NOMO-1 treated with dmso at 0.1 percent for 144 hours (cell line): ENCODE measurements at regions not wholly inside any gene's neighbourhood (a gene's known extent, or its start where the extent isn't known, plus 50 kb on each side); places are given as distances from the start of the nearest gene placed in this dataset.
"Not testable (repeated sequence)": the region's sequence is repeated elsewhere in the genome, so short reads cannot be mapped to it uniquely, and the experiment has no call there.

ENCODE experiments used
- DNase-seq: peaks from one replicate; lab custom pipeline; 2025; ENCODE audit not compliant: unreplicated experiment; lab: John Stamatoyannopoulos, UW

- DNase-seq = no peak
Measured at GRCh38 chr3:72660270-72661114, 187.8 kb downstream of the SHQ1 start.

GRCh38 chr3:72659596-72659995 is 188.6 kb downstream of the SHQ1 start:
- no peak for DNase-seq

- no peak for DNase-seq
Measured at GRCh38 chr3:72659188-72659587, 189.1 kb downstream of the SHQ1 start.

- no peak for DNase-seq
Measured at GRCh38 chr3:72658466-72659100, 189.7 kb downstream of the SHQ1 start.

GRCh38 chr3:72657666-72658065 is 190.6 kb downstream of the SHQ1 start:
- no peak for DNase-seq

- no peak for DNase-seq
Measured at GRCh38 chr3:72655723-72656122, 192.5 kb downstream of the SHQ1 start.

- no peak for DNase-seq
Measured at GRCh38 chr3:72655131-72655551, 193.1 kb downstream of the SHQ1 start.

GRCh38 chr3:72652395-72652794 is 195.8 kb downstream of the SHQ1 start:
- no peak for DNase-seq

GRCh38 chr3:72651498-72651897 is 196.7 kb downstream of the SHQ1 start:
- DNase-seq = no peak

GRCh38 chr3:72646263-72646662 is 202.0 kb downstream of the SHQ1 start:
- DNase-seq = no peak

- DNase-seq = not testable (repeated sequence)
Measured at GRCh38 chr3:72643635-72644034, 204.6 kb downstream of the SHQ1 start.

- no peak for DNase-seq
Measured at GRCh38 chr3:72641684-72642083, 206.6 kb downstream of the SHQ1 start.

GRCh38 chr3:72641072-72641471 is 207.2 kb downstream of the SHQ1 start:
- no peak for DNase-seq

- no peak for DNase-seq
Measured at GRCh38 chr3:72636969-72637597, 211.2 kb downstream of the SHQ1 start.

- DNase-seq = no peak
Measured at GRCh38 chr3:72635551-72635950, 212.7 kb downstream of the SHQ1 start.

- no peak for DNase-seq
Measured at GRCh38 chr3:72634128-72634527, 214.1 kb downstream of the SHQ1 start.

- no peak for DNase-seq
Measured at GRCh38 chr3:72633534-72633933, 214.7 kb downstream of the SHQ1 start.

GRCh38 chr3:72633121-72633520 is 215.1 kb downstream of the SHQ1 start:
- no peak for DNase-seq

GRCh38 chr3:72632129-72632528 is 216.1 kb downstream of the SHQ1 start:
- DNase-seq = no peak

- no peak for DNase-seq
Measured at GRCh38 chr3:72630969-72631344, 217.3 kb downstream of the SHQ1 start.

GRCh38 chr3:72630327-72630968 is 217.8 kb downstream of the SHQ1 start:
- no peak for DNase-seq

GRCh38 chr3:72629191-72629631 is 219.0 kb downstream of the SHQ1 start:
- peak; percentile 83 for DNase-seq
